ENCODE measurements at regions not wholly inside any gene's neighbourhood (a gene's known extent, or its start where the extent isn't known, plus 50 kb on each side); places are given as distances from the start of the nearest gene placed in this dataset.
"Not testable (repeated sequence)": the region's sequence is repeated elsewhere in the genome, so short reads cannot be mapped to it uniquely, and the experiment has no call there.

- Histone ChIP-seq H3K27ac (no peak overlapping the region), H3K27me3 (no peaks in the 10 kb centered on the region), H3K4me1 (no peaks in the 10 kb centered on the region), H3K9me3 (no peaks in the 10 kb centered on the region), H3K4me3 (no peak overlapping the region), H3K36me3 (no peaks in the 10 kb centered on the region)
- 85 to 89% methylated on average over 2 of the region's 2 CpGs for WGBS, 2 donors
- TF ChIP-seq CTCF (IDR thresholded peaks at IDR 0.05) (no peak), POLR2A (IDR thresholded peaks at IDR 0.05) (no peak)
- intact Hi-C loops (cut with DNase I), result no loop called here
- no peak for DNase-seq
These were observed 535.0 kb downstream of the RFPL4B start for GRCh38 chr6:112881828-112882780.

- no peaks in the 10 kb centered on the region for H3K9me3 ChIP-seq
- intact Hi-C loops (cut with DNase I), result no loop called here
- 73 to 88% methylated on average over 3 of the region's 3 CpGs for WGBS, 2 donors
- TF ChIP-seq CTCF (IDR thresholded peaks at IDR 0.05) (no peak), POLR2A (IDR thresholded peaks at IDR 0.05) (no peak)
- no peak overlapping the region for H3K4me3 ChIP-seq
- no peaks in the 10 kb centered on the region for H3K4me1 ChIP-seq
- H3K36me3 ChIP-seq, result no peaks in the 10 kb centered on the region
- DNase-seq, result no peak
- no peaks in the 10 kb centered on the region for H3K27me3 ChIP-seq
- H3K27ac ChIP-seq, result no peak overlapping the region
These were observed 536.0 kb downstream of the RFPL4B start for GRCh38 chr6:112883095-112883494.

GRCh38 chr6:112886415-112886814, 539.3 kb downstream of the RFPL4B start:
- Histone ChIP-seq H3K9me3 (no peaks in the 10 kb centered on the region), H3K36me3 (no peaks in the 10 kb centered on the region), H3K4me3 (no peak overlapping the region), H3K4me1 (no peaks in the 10 kb centered on the region), H3K27me3 (no peaks in the 10 kb centered on the region), H3K27ac (no peak overlapping the region)
- no peak for TF ChIP-seq POLR2A (IDR thresholded peaks at IDR 0.05)
- no peak for TF ChIP-seq CTCF (IDR thresholded peaks at IDR 0.05)
- WGBS, 2 donors, result 65% methylated on average over 2 of the region's 2 CpGs
- DNase-seq, result no peak
- intact Hi-C loops (cut with DNase I), result no loop called here

- H3K27ac ChIP-seq; H3K27me3 ChIP-seq; H3K4me1 ChIP-seq; H3K4me3 ChIP-seq; intact Hi-C loops (cut with DNase I); H3K36me3 ChIP-seq; DNase-seq; H3K9me3 ChIP-seq: not testable (repeated sequence)
- 94 to 95% methylated on average over 3 to 4 of the region's 4 CpGs for WGBS, 2 donors
These were observed 540.3 kb downstream of the RFPL4B start for GRCh38 chr6:112887424-112887823.

- H3K27me3 ChIP-seq, result no peaks in the 10 kb centered on the region
- no peak overlapping the region for H3K27ac ChIP-seq
- WGBS, 2 donors, result 74 to 77% methylated on average over 3 of the region's 3 CpGs
- H3K4me3 ChIP-seq, result no peak overlapping the region
- H3K4me1 ChIP-seq, result no peaks in the 10 kb centered on the region
- DNase-seq, result no peak
- intact Hi-C loops (cut with DNase I), result no loop called here
- TF ChIP-seq CTCF (IDR thresholded peaks at IDR 0.05) (no peak), POLR2A (IDR thresholded peaks at IDR 0.05) (no peak)
- H3K36me3 ChIP-seq, result no peaks in the 10 kb centered on the region
- H3K9me3 ChIP-seq, result no peaks in the 10 kb centered on the region
These were observed 552.4 kb downstream of the RFPL4B start for GRCh38 chr6:112899541-112899940.

Measured in esophagus squamous epithelium (tissue), 5 donors.